HG02885 (cell line): ENCODE measurements at regions not wholly inside any gene's neighbourhood (a gene's known extent, or its start where the extent isn't known, plus 50 kb on each side); places are given as distances from the start of the nearest gene placed in this dataset.

Experiments used
- ATAC-seq: cut with Tn5 transposase; IDR thresholded peaks from one replicate; pipeline ENCODE4 v1.9.1; 2021; ENCODE audit warnings: mild to moderate bottlenecking; ENCODE audit not compliant: unreplicated experiment, poor library complexity

GRCh38 chr5:74184649-74185048 is 455.9 kb downstream of the ENC1 start:
- ATAC-seq, result no peak

GRCh38 chr5:74183041-74183440 is 457.5 kb downstream of the ENC1 start:
- no peak for ATAC-seq

GRCh38 chr5:74182603-74183002 is 457.9 kb downstream of the ENC1 start:
- no peak for ATAC-seq

- ATAC-seq, result no peak
Observed at GRCh38 chr5:74179701-74180100, 460.8 kb downstream of the ENC1 start.

GRCh38 chr5:74179179-74179578 is 461.3 kb downstream of the ENC1 start:
- ATAC-seq, result no peak

GRCh38 chr5:74177961-74178360 is 462.6 kb downstream of the ENC1 start:
- ATAC-seq, result no peak

GRCh38 chr5:74174366-74174765 is 466.2 kb downstream of the ENC1 start:
- no peak for ATAC-seq

GRCh38 chr5:74173665-74174064 is 466.9 kb downstream of the ENC1 start:
- no peak for ATAC-seq

- ATAC-seq, result no peak
Observed at GRCh38 chr5:74173241-74173640, 467.3 kb downstream of the ENC1 start.

GRCh38 chr5:74169701-74170100 is 470.8 kb downstream of the ENC1 start:
- ATAC-seq, result no peak

- no peak for ATAC-seq
Observed at GRCh38 chr5:74167930-74168315, 472.6 kb downstream of the ENC1 start.

GRCh38 chr5:74167206-74167929 is 473.2 kb downstream of the ENC1 start:
- no peak for ATAC-seq

- no peak for ATAC-seq
Observed at GRCh38 chr5:74166064-74166463, 474.5 kb downstream of the ENC1 start.

GRCh38 chr5:74164725-74165235 is 475.7 kb downstream of the ENC1 start:
- ATAC-seq, result no peak

- ATAC-seq, result no peak
Observed at GRCh38 chr5:74162524-74162923, 478.0 kb downstream of the ENC1 start.

GRCh38 chr5:74161170-74161569 is 479.4 kb downstream of the ENC1 start:
- no peak for ATAC-seq

- ATAC-seq, result no peak
Observed at GRCh38 chr5:74156728-74157383, 483.7 kb downstream of the ENC1 start.

GRCh38 chr5:74155501-74155900 is 485.0 kb downstream of the ENC1 start:
- no peak for ATAC-seq

- no peak for ATAC-seq
Observed at GRCh38 chr5:74154526-74154925, 486.0 kb downstream of the ENC1 start.

GRCh38 chr5:74153255-74153790 is 487.2 kb downstream of the ENC1 start:
- no peak for ATAC-seq

GRCh38 chr5:74152625-74153254 is 487.8 kb downstream of the ENC1 start:
- ATAC-seq, result no peak
